Loucy (cell line): ENCODE measurements at regions not wholly inside any gene's neighbourhood (a gene's known extent, or its start where the extent isn't known, plus 50 kb on each side); places are given as distances from the start of the nearest gene placed in this dataset.

Source experiments
- H2AFZ ChIP-seq: fragments of 200-600 bp; sonication (generic); 2 replicates; pipeline ENCODE4 v1.6.0; 2016; ENCODE audit warnings: antibody characterized with exemption, mild to moderate bottlenecking, low read length, moderate library complexity
- H3F3A ChIP-seq: fragments of 200-600 bp; 2 replicates; pipeline ENCODE4 v1.6.0; 2016; ENCODE audit warnings: antibody characterized with exemption, low read depth, mild to moderate bottlenecking
- H3K27me3 ChIP-seq: fragments of 200-600 bp; sonication (generic); 2 replicates; pipeline ENCODE4 v1.6.1; 2014; ENCODE audit warnings: low read length, mild to moderate bottlenecking; ENCODE audit not compliant: insufficient read depth, poor library complexity, severe bottlenecking
- H3K36me3 ChIP-seq: fragments of 200-600 bp; sonication (generic); 2 replicates; pipeline ENCODE4 v1.6.1; 2016; ENCODE audit warnings: low read length; ENCODE audit not compliant: insufficient read depth
- H3K4me1 ChIP-seq: fragments of 200-600 bp; sonication (generic); 2 replicates; pipeline ENCODE4 v1.5.1; 2014; ENCODE audit warnings: low read length, mild to moderate bottlenecking; ENCODE audit not compliant: insufficient read depth, poor library complexity, severe bottlenecking
- H3K4me2 ChIP-seq: fragments of 200-600 bp; sonication (generic); 2 replicates; pipeline ENCODE4 v1.6.0; 2014; ENCODE audit warnings: antibody characterized with exemption, low read length, low read depth, mild to moderate bottlenecking; ENCODE audit not compliant: poor library complexity, severe bottlenecking
- H3K4me3 ChIP-seq: fragments of 200-600 bp; sonication (generic); 2 replicates; pipeline ENCODE4 v1.5.1; 2014; ENCODE audit warnings: low read length, mild to moderate bottlenecking, mixed read lengths; ENCODE audit not compliant: poor library complexity, severe bottlenecking
- H3K79me2 ChIP-seq: fragments of 200-600 bp; sonication (generic); 2 replicates; pipeline ENCODE4 v1.6.1; 2014; ENCODE audit warnings: low read length; ENCODE audit not compliant: insufficient read depth
- H3K9ac ChIP-seq: fragments of 200-600 bp; sonication (generic); 2 replicates; pipeline ENCODE4 v1.6.0; 2014; ENCODE audit warnings: mild to moderate bottlenecking, low read depth, low read length, moderate library complexity; ENCODE audit not compliant: poor library complexity, severe bottlenecking
- H3K9me2 ChIP-seq: fragments of 200-600 bp; sonication (generic); replicated peaks from 2 replicates; pipeline ENCODE4 v1.6.1; 2016; ENCODE audit warnings: low read depth, low read length, mixed read lengths
- H3K9me3 ChIP-seq: fragments of 200-600 bp; sonication (generic); 2 replicates; pipeline ENCODE4 v1.6.1; 2014; ENCODE audit warnings: mild to moderate bottlenecking, antibody characterized with exemption, low read length, low read depth; ENCODE audit not compliant: insufficient read depth
- H4K20me1 ChIP-seq: fragments of 200-600 bp; sonication (generic); 2 replicates; pipeline ENCODE4 v1.6.0; 2014; ENCODE audit warnings: antibody characterized with exemption, low read length, mild to moderate bottlenecking; ENCODE audit not compliant: insufficient read depth, poor library complexity, severe bottlenecking
- EZH2phosphoT487 ChIP-seq: fragments of 200-600 bp; IDR thresholded peaks from 2 replicates; pipeline ENCODE4 v1.6.1; 2018; ENCODE audit warnings: antibody characterized with exemption, mild to moderate bottlenecking, moderate library complexity, borderline replicate concordance
- TF ChIP-seq, protein P1 (sequence below): fragments of 200-600 bp; sonication (generic); conservative IDR thresholded peaks from 2 replicates; pipeline ENCODE4 v1.5.1; 2014; ENCODE audit warnings: mild to moderate bottlenecking, antibody characterized with exemption, low read length

DNA sequence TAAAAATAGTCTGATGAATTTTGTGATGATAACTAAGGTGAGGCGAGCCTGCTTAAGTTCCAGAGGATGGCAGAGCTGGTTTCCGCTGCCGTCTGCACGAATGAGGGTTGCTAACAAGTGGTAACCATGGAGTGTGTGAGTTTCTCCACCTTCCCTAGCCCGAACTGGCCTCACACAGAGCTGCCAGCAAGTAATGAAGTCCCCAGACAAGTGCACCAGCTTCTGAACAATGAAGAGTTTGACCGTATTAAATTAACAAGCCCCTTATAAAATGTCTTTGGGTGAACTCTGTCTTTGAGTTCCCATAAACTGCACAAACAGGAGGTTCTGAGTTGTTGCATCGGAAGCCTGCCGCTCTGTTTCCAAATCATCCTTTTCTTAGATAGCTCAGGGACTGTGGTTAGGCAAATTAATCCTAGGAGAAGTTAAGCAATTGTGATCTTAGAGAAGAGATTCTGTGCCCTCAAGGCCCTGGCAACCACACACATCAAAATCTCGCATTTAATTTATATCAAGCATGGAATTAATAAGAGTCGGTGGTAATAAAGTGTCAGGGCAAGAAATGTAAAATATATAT, 274.1 kb upstream of the DAAM1 start:
- Histone ChIP-seq H3K36me3 (no peaks in the 10 kb centered on the region), H3F3A (no peaks in the 10 kb centered on the region), H3K9ac (no peak overlapping the region), H3K4me3 (no peak overlapping the region), H2AFZ (no peak overlapping the region), H4K20me1 (no peaks in the 10 kb centered on the region), H3K4me1 (no peaks in the 10 kb centered on the region), H3K79me2 (no peaks in the 10 kb centered on the region), H3K9me3 (no peaks in the 10 kb centered on the region), H3K27me3 (no peaks in the 10 kb centered on the region), H3K4me2 (no peak overlapping the region), H3K9me2 (no peaks in the 10 kb centered on the region)
- no peak for TF ChIP-seq EZH2phosphoT487
- TF ChIP-seq, protein P1, sequence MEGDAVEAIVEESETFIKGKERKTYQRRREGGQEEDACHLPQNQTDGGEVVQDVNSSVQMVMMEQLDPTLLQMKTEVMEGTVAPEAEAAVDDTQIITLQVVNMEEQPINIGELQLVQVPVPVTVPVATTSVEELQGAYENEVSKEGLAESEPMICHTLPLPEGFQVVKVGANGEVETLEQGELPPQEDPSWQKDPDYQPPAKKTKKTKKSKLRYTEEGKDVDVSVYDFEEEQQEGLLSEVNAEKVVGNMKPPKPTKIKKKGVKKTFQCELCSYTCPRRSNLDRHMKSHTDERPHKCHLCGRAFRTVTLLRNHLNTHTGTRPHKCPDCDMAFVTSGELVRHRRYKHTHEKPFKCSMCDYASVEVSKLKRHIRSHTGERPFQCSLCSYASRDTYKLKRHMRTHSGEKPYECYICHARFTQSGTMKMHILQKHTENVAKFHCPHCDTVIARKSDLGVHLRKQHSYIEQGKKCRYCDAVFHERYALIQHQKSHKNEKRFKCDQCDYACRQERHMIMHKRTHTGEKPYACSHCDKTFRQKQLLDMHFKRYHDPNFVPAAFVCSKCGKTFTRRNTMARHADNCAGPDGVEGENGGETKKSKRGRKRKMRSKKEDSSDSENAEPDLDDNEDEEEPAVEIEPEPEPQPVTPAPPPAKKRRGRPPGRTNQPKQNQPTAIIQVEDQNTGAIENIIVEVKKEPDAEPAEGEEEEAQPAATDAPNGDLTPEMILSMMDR: no peak

DNA sequence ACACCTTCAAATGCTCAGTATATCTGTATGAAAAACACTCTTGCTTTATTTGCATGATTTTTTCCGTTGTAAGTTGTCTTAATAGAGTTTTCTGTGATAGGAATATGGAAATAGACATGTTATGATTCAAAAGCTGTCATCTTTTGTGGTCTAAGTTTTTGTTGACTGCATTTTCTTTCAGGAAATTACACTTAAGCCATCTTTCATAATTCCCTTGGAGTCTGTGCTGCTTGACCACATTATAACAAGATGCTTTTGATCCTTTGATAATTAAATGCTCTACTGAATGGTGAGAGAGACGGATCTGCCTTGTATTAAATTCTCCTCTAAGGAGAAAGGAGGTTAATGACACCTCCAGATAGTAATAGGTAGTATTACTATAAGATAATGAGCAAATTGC, 272.8 kb upstream of the DAAM1 start:
- H2AFZ ChIP-seq: no peak overlapping the region
- no peaks in the 10 kb centered on the region for H3K79me2 ChIP-seq
- H3K4me2 ChIP-seq: no peak overlapping the region
- H3K9ac ChIP-seq: no peak overlapping the region
- no peak overlapping the region for H3K4me3 ChIP-seq
- no peaks in the 10 kb centered on the region for H3K4me1 ChIP-seq
- H4K20me1 ChIP-seq: no peaks in the 10 kb centered on the region
- no peaks in the 10 kb centered on the region for H3F3A ChIP-seq
- TF ChIP-seq, protein P1: no peak
- TF ChIP-seq EZH2phosphoT487: no peak
- H3K27me3 ChIP-seq: no peaks in the 10 kb centered on the region
- H3K9me3 ChIP-seq: no peaks in the 10 kb centered on the region
- H3K36me3 ChIP-seq: no peaks in the 10 kb centered on the region
- no peaks in the 10 kb centered on the region for H3K9me2 ChIP-seq

DNA sequence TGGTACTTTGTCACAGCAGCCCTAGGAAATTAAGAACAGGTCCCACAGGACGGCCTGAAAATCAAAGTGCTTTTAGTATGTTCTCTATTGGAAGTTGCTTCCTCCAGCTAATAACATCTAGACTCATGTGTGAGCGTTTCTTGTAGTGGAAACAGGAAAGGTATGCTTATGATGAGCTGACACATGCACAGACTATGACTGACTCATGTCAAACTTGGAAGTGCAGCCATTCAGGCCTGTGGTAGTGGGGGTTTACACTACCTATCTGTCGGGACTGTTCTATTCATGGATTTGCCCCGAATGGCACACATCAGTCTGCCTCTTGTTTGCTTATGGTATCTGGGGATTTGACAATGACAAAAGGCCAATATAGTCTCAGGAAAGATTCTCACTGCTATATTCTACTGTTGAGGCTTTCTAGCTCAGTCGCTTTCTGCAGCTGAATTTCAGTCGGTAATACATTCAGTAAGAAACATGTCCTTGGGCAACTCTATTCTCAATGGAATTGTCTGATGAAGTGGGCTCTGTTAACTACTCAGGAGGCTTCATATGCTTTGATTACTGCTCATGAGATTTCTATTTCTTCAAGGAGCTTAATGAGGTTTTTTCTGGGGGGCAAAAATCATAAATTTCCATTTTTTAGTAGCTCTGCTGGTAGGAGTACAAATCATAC, 270.3 kb upstream of the DAAM1 start:
- Histone ChIP-seq H3K4me1 (no peaks in the 10 kb centered on the region), H3K4me2 (no peak overlapping the region), H3K9me2 (no peaks in the 10 kb centered on the region), H3K36me3 (no peaks in the 10 kb centered on the region), H3F3A (no peaks in the 10 kb centered on the region), H3K9me3 (no peaks in the 10 kb centered on the region), H3K4me3 (no peak overlapping the region), H3K27me3 (no peaks in the 10 kb centered on the region), H4K20me1 (no peaks in the 10 kb centered on the region), H2AFZ (no peak overlapping the region), H3K9ac (no peak overlapping the region), H3K79me2 (no peaks in the 10 kb centered on the region)
- TF ChIP-seq EZH2phosphoT487: no peak
- TF ChIP-seq, protein P1: no peak
